DOHH2 (cell line): ENCODE measurements at regions not wholly inside any gene's neighbourhood (a gene's known extent, or its start where the extent isn't known, plus 50 kb on each side); places are given as distances from the start of the nearest gene placed in this dataset.

Source experiments
- CTCF ChIP-seq: fragments of 200-600 bp; sonication (generic); IDR thresholded peaks from one replicate; pipeline ENCODE4 v1.5.1; 2014; ENCODE audit warnings: antibody characterized with exemption, mild to moderate bottlenecking, low read depth, low read length; ENCODE audit not compliant: poor library complexity, severe bottlenecking
- EZH2phosphoT487 ChIP-seq: fragments of 200-600 bp; sonication (generic); IDR thresholded peaks from 2 replicates; pipeline ENCODE4 v1.6.1; 2017; ENCODE audit warnings: borderline replicate concordance, mild to moderate bottlenecking, antibody characterized with exemption, low read length, moderate library complexity, mixed read lengths

GRCh38 chr11:105377870-105378269 lies 232.0 kb upstream of the GRIA4 start:
- TF ChIP-seq CTCF: no peak
- no peak for TF ChIP-seq EZH2phosphoT487
